Ovary (tissue), 3 donors: ENCODE measurements at regions not wholly inside any gene's neighbourhood (a gene's known extent, or its start where the extent isn't known, plus 50 kb on each side); places are given as distances from the start of the nearest gene placed in this dataset.

ENCODE experiments used
- CTCF ChIP-seq, 3 donors: fragments of 450-650 bp in 2 of 3; fragments of 200-600 bp in 1 of 3; IDR thresholded peaks; one replicate each; pipeline versions ENCODE4 v1.5.1 to v1.8.0; 2016 to 2022; ENCODE audit warnings: antibody characterized with exemption in 3 of 3, mild to moderate bottlenecking in 1 of 3
- EP300 ChIP-seq: sonication (generic); formaldehyde crosslinking; IDR thresholded peaks from one replicate; pipeline ENCODE4 v1.6.1; 2017; ENCODE audit warnings: antibody characterized with exemption
- POLR2A ChIP-seq: fragments of 450-650 bp; IDR thresholded peaks from one replicate; pipeline ENCODE4 v1.6.1; 2017; ENCODE audit warnings: antibody characterized with exemption, mild to moderate bottlenecking, moderate library complexity
- donor health status: DM: no; HTN: no; CAD: no.

- TF ChIP-seq CTCF (IDR thresholded peaks at IDR 0.05) (no peak), POLR2A (no peak), EP300 (no peak)
Measured at GRCh38 chr3:162718697-162719096, 1222.1 kb downstream of the OTOL1 start.
